ENCODE measurements at regions not wholly inside any gene's neighbourhood (a gene's known extent, or its start where the extent isn't known, plus 50 kb on each side); places are given as distances from the start of the nearest gene placed in this dataset.

GRCh38 chr6:140670021-140670420 lies 1295.6 kb upstream of the CITED2 start:
- Histone ChIP-seq H3F3A (ENCODE audit: insufficient read depth, low read length) (no peaks in the 10 kb centered on the region), H3K79me2 (ENCODE audit: low read length) (no peaks in the 10 kb centered on the region), H3K27ac (ENCODE audit: low read length) (no peak overlapping the region), H4K20me1 (ENCODE audit: insufficient read depth, low read length) (no peaks in the 10 kb centered on the region), H3K36me3 (replicated peaks; ENCODE audit: insufficient read depth, low read length) (no peaks in the 10 kb centered on the region), H3K9me3 (replicated peaks; ENCODE audit: insufficient read depth, low read length) (no peaks in the 10 kb centered on the region), H3K4me2 (ENCODE audit: low read depth, low read length) (no peak overlapping the region), H3K9ac (ENCODE audit: low read length) (no peak overlapping the region), H3K9me2 (replicated peaks; ENCODE audit: insufficient read depth, low read length) (no peaks in the 10 kb centered on the region), H2AFZ (ENCODE audit: low read length) (no peak overlapping the region), H3K27me3 (replicated peaks; ENCODE audit: insufficient read depth, low read length) (no peaks in the 10 kb centered on the region), H3K4me3 (ENCODE audit: low read length) (no peak overlapping the region), H3K4me1 (ENCODE audit: low read length) (no peaks in the 10 kb centered on the region)
- DNase-seq = no peak
- no peak for TF ChIP-seq CTCF (IDR thresholded peaks at IDR 0.05; ENCODE audit: low read length)
- TF ChIP-seq EZH2 (optimal IDR thresholded peaks at IDR 0.05; ENCODE audit: low read depth, low read length) = no peak
- no peak for TF ChIP-seq EZH2phosphoT487 (IDR thresholded peaks at IDR 0.05; ENCODE audit: low read length)

- Histone ChIP-seq H3K79me2 (ENCODE audit: low read length) (no peaks in the 10 kb centered on the region), H3F3A (ENCODE audit: insufficient read depth, low read length) (no peaks in the 10 kb centered on the region), H3K9me3 (replicated peaks; ENCODE audit: insufficient read depth, low read length) (no peaks in the 10 kb centered on the region), H2AFZ (ENCODE audit: low read length) (no peak overlapping the region), H3K27ac (ENCODE audit: low read length) (no peak overlapping the region), H3K9ac (ENCODE audit: low read length) (no peak overlapping the region), H3K36me3 (replicated peaks; ENCODE audit: insufficient read depth, low read length) (no peaks in the 10 kb centered on the region), H3K9me2 (replicated peaks; ENCODE audit: insufficient read depth, low read length) (no peaks in the 10 kb centered on the region), H4K20me1 (ENCODE audit: insufficient read depth, low read length) (no peaks in the 10 kb centered on the region), H3K4me3 (ENCODE audit: low read length) (no peak overlapping the region), H3K4me1 (ENCODE audit: low read length) (no peaks in the 10 kb centered on the region), H3K27me3 (replicated peaks; ENCODE audit: insufficient read depth, low read length) (no peaks in the 10 kb centered on the region), H3K4me2 (ENCODE audit: low read depth, low read length) (no peak overlapping the region)
- no peak for DNase-seq
- no peak for TF ChIP-seq EZH2 (optimal IDR thresholded peaks at IDR 0.05; ENCODE audit: low read depth, low read length)
These were observed 1294.9 kb upstream of the CITED2 start for GRCh38 chr6:140669321-140669720.

GRCh38 chr6:140663772-140664171 lies 1289.3 kb upstream of the CITED2 start:
- H3F3A ChIP-seq (ENCODE audit: insufficient read depth, low read length) = no peaks in the 10 kb centered on the region
- H2AFZ ChIP-seq (ENCODE audit: low read length) = no peak overlapping the region
- no peaks in the 10 kb centered on the region for H3K9me2 ChIP-seq (replicated peaks; ENCODE audit: insufficient read depth, low read length)
- no peak overlapping the region for H3K4me2 ChIP-seq (ENCODE audit: low read depth, low read length)
- H3K4me3 ChIP-seq (ENCODE audit: low read length) = no peak overlapping the region
- no peaks in the 10 kb centered on the region for H3K27me3 ChIP-seq (replicated peaks; ENCODE audit: insufficient read depth, low read length)
- no peak overlapping the region for H3K9ac ChIP-seq (ENCODE audit: low read length)
- no peaks in the 10 kb centered on the region for H4K20me1 ChIP-seq (ENCODE audit: insufficient read depth, low read length)
- no peaks in the 10 kb centered on the region for H3K79me2 ChIP-seq (ENCODE audit: low read length)
- no peak for DNase-seq
- H3K9me3 ChIP-seq (replicated peaks; ENCODE audit: insufficient read depth, low read length) = no peaks in the 10 kb centered on the region
- H3K27ac ChIP-seq (ENCODE audit: low read length) = no peak overlapping the region
- H3K36me3 ChIP-seq (replicated peaks; ENCODE audit: insufficient read depth, low read length) = no peaks in the 10 kb centered on the region
- no peaks in the 10 kb centered on the region for H3K4me1 ChIP-seq (ENCODE audit: low read length)
- no peak for TF ChIP-seq EZH2 (optimal IDR thresholded peaks at IDR 0.05; ENCODE audit: low read depth, low read length)
- TF ChIP-seq CTCF (IDR thresholded peaks at IDR 0.05; ENCODE audit: low read length) = no peak
- TF ChIP-seq EZH2phosphoT487 (IDR thresholded peaks at IDR 0.05; ENCODE audit: low read length) = no peak

GRCh38 chr6:140663094-140663493 lies 1288.6 kb upstream of the CITED2 start:
- H3K9ac ChIP-seq (ENCODE audit: low read length) = no peak overlapping the region
- H4K20me1 ChIP-seq (ENCODE audit: insufficient read depth, low read length) = no peaks in the 10 kb centered on the region
- H2AFZ ChIP-seq (ENCODE audit: low read length) = no peak overlapping the region
- H3K79me2 ChIP-seq (ENCODE audit: low read length) = no peaks in the 10 kb centered on the region
- TF ChIP-seq EZH2phosphoT487 (IDR thresholded peaks at IDR 0.05; ENCODE audit: low read length) = no peak
- no peak for TF ChIP-seq EZH2 (optimal IDR thresholded peaks at IDR 0.05; ENCODE audit: low read depth, low read length)
- TF ChIP-seq CTCF (IDR thresholded peaks at IDR 0.05; ENCODE audit: low read length) = no peak
- no peak for DNase-seq
- H3K4me2 ChIP-seq (ENCODE audit: low read depth, low read length) = no peak overlapping the region
- H3K36me3 ChIP-seq (replicated peaks; ENCODE audit: insufficient read depth, low read length) = no peaks in the 10 kb centered on the region
- H3K9me3 ChIP-seq (replicated peaks; ENCODE audit: insufficient read depth, low read length) = no peaks in the 10 kb centered on the region
- no peaks in the 10 kb centered on the region for H3K9me2 ChIP-seq (replicated peaks; ENCODE audit: insufficient read depth, low read length)
- H3K4me1 ChIP-seq (ENCODE audit: low read length) = no peaks in the 10 kb centered on the region
- H3K27me3 ChIP-seq (replicated peaks; ENCODE audit: insufficient read depth, low read length) = no peaks in the 10 kb centered on the region
- no peak overlapping the region for H3K27ac ChIP-seq (ENCODE audit: low read length)
- no peaks in the 10 kb centered on the region for H3F3A ChIP-seq (ENCODE audit: insufficient read depth, low read length)
- H3K4me3 ChIP-seq (ENCODE audit: low read length) = no peak overlapping the region
